IPS-NIHi11 (cell line): ENCODE measurements at regions not wholly inside any gene's neighbourhood (a gene's known extent, or its start where the extent isn't known, plus 50 kb on each side); places are given as distances from the start of the nearest gene placed in this dataset.
"Not testable (repeated sequence)": the region's sequence is repeated elsewhere in the genome, so short reads cannot be mapped to it uniquely, and the experiment has no call there.

Experiments used
- DNase-seq: peaks from one replicate; pipeline ENCODE4 v3.0.0; 2012; ENCODE audit warnings: mixed read lengths, low spot score

GRCh38 chr4:184281231-184282139 is 63.8 kb upstream of the ENPP6 start:
- DNase-seq: no peak

GRCh38 chr4:184280591-184281071 is 63.0 kb upstream of the ENPP6 start:
- DNase-seq: no peak

- no peak for DNase-seq
Measured at GRCh38 chr4:184280137-184280536, 62.5 kb upstream of the ENPP6 start.

- DNase-seq: no peak
Measured at GRCh38 chr4:184279496-184280061, 61.9 kb upstream of the ENPP6 start.

- DNase-seq: not testable (repeated sequence)
Measured at GRCh38 chr4:184277769-184278168, 60.1 kb upstream of the ENPP6 start.

- not testable (repeated sequence) for DNase-seq
Measured at GRCh38 chr4:184277010-184277409, 59.3 kb upstream of the ENPP6 start.

GRCh38 chr4:184276346-184276745 is 58.7 kb upstream of the ENPP6 start:
- not testable (repeated sequence) for DNase-seq

GRCh38 chr4:184275766-184276165 is 58.1 kb upstream of the ENPP6 start:
- DNase-seq: no peak

GRCh38 chr4:184274286-184274951 is 56.7 kb upstream of the ENPP6 start:
- DNase-seq: no peak

GRCh38 chr4:184273166-184274147 is 55.8 kb upstream of the ENPP6 start:
- DNase-seq: no peak

GRCh38 chr4:184270808-184271413 is 53.2 kb upstream of the ENPP6 start:
- DNase-seq: no peak

GRCh38 chr4:184269879-184270430 is 52.3 kb upstream of the ENPP6 start:
- no peak for DNase-seq

- no peak for DNase-seq
Measured at GRCh38 chr4:184268584-184269160, 51.0 kb upstream of the ENPP6 start.

- DNase-seq: no peak
Measured at GRCh38 chr4:184267673-184268583, 50.3 kb upstream of the ENPP6 start.
